Effector memory CD8-positive, alpha-beta T cell (primary cell): ENCODE measurements at regions not wholly inside any gene's neighbourhood (a gene's known extent, or its start where the extent isn't known, plus 50 kb on each side); places are given as distances from the start of the nearest gene placed in this dataset.

Experiments
- ATAC-seq: fragments of 150-1000 bp; cut with Tn5 transposase; replicated peaks from 2 replicates; pipeline ENCODE4 v1.10.0; 2021; ENCODE audit warnings: mild to moderate bottlenecking, moderate library complexity
- DNase-seq, 3 experiments: peaks; one replicate each; pipeline ENCODE4 v3.0.0; 2021
- H3K27ac Mint-ChIP-seq, 2 donors: one replicate each; pipeline ENCODE4 v1.8.0; 2022; ENCODE audit warnings: mild to moderate bottlenecking in 2 of 2, mixed read lengths in 2 of 2, moderate library complexity in 2 of 2
- H3K27me3 Mint-ChIP-seq, 2 donors: one replicate each; pipeline ENCODE4 v1.8.0; 2022; ENCODE audit warnings: mixed read lengths in 2 of 2
- H3K36me3 Mint-ChIP-seq: one replicate; pipeline ENCODE4 v1.8.0; 2022; ENCODE audit warnings: mild to moderate bottlenecking, moderate library complexity, mixed read lengths; ENCODE audit not compliant: insufficient read depth
- H3K4me1 Mint-ChIP-seq, 2 donors: one replicate each; pipeline ENCODE4 v1.8.0; 2022; ENCODE audit warnings: low read depth in 2 of 2, mixed read lengths in 2 of 2
- H3K4me3 Mint-ChIP-seq, 2 donors: one replicate each; pipeline ENCODE4 v1.8.0; 2022; ENCODE audit warnings: mild to moderate bottlenecking in 2 of 2, mixed read lengths in 2 of 2, moderate library complexity in 2 of 2
- H3K9me3 Mint-ChIP-seq, 2 donors: one replicate each; pipeline ENCODE4 v1.8.0; 2022; ENCODE audit warnings: mixed read lengths in 2 of 2

DNA sequence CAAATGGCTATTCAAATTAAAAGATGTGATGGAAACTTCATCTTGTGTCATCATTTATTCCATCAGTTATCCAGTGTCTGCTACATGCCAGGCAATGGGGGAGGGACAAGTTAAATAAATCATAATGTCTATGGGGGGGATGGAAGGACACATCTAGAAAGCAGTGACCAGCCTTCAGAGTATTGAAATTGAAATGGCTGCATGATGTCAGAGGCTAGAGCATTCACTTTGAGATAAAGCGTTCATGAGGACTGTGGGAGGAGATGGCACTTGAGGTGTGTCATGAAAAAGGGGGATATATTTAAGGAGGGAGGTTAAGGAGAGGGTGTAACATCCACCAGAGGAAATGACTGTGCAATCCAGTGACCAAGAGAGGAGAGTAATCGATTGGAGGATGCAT lies 50.6 kb downstream of the SLIT2 start:
- Mint-ChIP-seq H3K4me3 (no peak overlapping the region), H3K36me3 (no peaks in the 10 kb centered on the region), H3K27me3 (no peaks in the 10 kb centered on the region), H3K4me1 (no peaks in the 10 kb centered on the region), H3K27ac (no peak overlapping the region), H3K9me3 (peaks cover 0 to 6% of the 10 kb centered on the region in 2 donors)
- no peak for DNase-seq
- no peak for ATAC-seq

DNA sequence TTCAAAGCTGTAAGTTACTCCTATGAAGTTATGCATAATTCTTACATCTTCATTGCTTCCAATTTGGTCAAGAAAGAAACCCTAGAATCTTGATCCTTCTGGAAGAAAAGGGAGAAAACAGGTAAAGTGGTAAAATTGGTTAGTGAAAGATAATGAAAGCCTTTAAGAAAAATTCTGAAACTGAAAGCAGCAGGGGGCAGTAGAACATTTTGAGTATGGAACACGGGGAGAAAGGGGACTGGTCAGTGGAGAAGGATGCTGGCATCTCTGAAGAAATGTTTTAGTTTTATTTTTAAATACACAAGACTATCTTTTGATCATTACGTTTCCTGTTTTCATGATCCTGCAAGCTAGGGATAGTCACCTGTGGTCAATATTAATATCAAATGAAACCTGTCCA lies 54.3 kb downstream of the SLIT2 start:
- DNase-seq: no peak
- peaks cover 0 to 17% of the 10 kb centered on the region in 2 donors for H3K9me3 Mint-ChIP-seq
- H3K27me3 Mint-ChIP-seq: no peaks in the 10 kb centered on the region
- H3K27ac Mint-ChIP-seq: no peak overlapping the region
- peaks cover 3% of the 10 kb centered on the region for H3K36me3 Mint-ChIP-seq
- no peak overlapping the region for H3K4me3 Mint-ChIP-seq
- no peak for ATAC-seq
- H3K4me1 Mint-ChIP-seq: no peaks in the 10 kb centered on the region

DNA sequence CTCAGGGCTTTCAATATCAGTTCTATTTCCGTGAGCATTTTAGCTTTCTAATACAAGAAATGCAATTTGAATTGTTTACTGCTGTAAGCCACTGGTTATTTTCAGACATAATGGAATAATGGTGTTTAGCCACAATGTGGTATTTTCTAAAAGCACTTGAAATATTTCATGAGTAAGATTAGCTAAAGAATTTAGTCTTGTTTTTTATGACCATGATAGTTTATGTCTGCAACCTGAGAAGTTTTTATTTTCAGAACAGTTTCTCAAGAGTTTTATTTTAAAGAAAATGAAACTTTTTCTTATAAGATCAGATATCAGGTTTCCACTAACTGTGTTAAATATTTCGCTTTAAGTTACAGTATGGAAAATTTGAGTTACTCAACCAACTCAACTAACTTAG lies 60.2 kb downstream of the SLIT2 start:
- Mint-ChIP-seq H3K27ac (no peak overlapping the region), H3K4me1 (no peaks in the 10 kb centered on the region), H3K27me3 (no peaks in the 10 kb centered on the region), H3K36me3 (peaks cover 3% of the 10 kb centered on the region), H3K9me3 (peaks cover 3 to 23% of the 10 kb centered on the region in 2 donors), H3K4me3 (no peak overlapping the region)
- ATAC-seq (no peak), DNase-seq (no peak)

DNA sequence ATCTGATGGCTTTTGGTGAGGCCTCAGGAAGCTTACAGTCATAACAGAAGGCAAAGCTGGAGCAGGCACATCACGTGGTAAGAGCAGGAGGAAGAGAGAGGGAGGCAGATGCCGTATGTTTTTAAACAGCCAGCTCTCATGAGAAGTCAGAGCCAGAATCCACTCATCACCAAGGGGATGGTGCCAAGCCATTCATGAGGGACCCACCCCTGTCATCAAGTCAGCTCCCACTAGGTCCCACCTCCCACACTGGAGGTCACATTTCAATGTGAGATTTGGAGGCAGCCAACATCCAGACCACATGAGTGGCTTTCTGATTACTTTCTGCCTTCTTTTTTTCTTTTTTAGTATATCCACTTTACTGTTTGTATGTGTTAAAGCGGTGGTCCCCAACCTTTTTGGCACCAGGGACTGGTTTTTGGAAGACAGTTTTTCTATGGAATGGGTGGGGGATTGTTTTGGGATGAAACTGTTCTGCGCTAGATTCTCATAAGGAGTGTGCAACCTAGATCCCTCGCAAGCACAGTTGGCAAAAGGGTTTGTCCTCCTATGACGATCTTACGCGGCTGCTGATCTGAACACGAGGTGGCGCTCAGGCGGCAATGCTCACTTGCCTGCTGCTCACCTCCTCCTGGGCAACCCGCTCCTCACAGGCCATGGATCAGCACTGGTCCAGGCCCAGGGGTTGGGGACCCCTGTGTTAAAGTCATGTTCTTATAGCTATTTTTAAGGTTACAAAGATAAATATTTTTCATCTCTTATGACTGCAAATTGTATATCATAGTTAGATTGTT lies 61.7 kb downstream of the SLIT2 start:
- Mint-ChIP-seq H3K4me3 (no peak overlapping the region), H3K27ac (no peak overlapping the region), H3K9me3 (peaks cover 3 to 17% of the 10 kb centered on the region in 2 donors), H3K36me3 (no peaks in the 10 kb centered on the region), H3K4me1 (no peaks in the 10 kb centered on the region), H3K27me3 (no peaks in the 10 kb centered on the region)
- ATAC-seq (no peak), DNase-seq (no peak)

DNA sequence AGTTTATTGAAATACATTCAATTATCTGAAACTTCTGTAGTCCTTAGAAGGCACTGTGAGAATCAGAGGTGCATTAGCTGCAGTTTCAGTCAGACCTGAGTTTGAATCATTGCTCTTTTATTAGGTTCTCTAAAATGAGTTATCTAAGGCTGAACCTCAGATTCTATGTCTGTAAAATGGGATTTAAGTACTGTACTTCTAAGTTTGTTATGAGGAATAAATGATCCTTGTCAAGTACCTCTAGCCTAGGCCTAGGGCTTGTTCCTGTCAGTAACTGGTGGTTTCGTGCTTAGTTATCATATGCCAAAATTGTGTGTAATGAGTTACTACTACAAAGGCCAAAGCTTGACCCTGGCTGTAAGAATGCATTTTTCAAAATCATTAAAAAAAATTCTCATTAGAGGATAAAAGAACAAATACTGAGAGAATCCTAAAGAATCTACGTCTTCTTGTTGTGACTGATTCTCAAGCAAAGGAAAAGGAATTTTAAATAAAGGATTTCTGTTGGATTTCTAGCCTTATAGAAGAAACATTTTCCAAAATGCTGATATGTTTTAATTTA lies 65.8 kb downstream of the SLIT2 start:
- H3K27me3 Mint-ChIP-seq: no peaks in the 10 kb centered on the region
- H3K4me3 Mint-ChIP-seq: no peak overlapping the region
- H3K27ac Mint-ChIP-seq: no peak overlapping the region
- DNase-seq (no peak), ATAC-seq (no peak)
- peaks cover 10 to 20% of the 10 kb centered on the region in 2 donors for H3K9me3 Mint-ChIP-seq
- H3K4me1 Mint-ChIP-seq: no peaks in the 10 kb centered on the region
- no peaks in the 10 kb centered on the region for H3K36me3 Mint-ChIP-seq

DNA sequence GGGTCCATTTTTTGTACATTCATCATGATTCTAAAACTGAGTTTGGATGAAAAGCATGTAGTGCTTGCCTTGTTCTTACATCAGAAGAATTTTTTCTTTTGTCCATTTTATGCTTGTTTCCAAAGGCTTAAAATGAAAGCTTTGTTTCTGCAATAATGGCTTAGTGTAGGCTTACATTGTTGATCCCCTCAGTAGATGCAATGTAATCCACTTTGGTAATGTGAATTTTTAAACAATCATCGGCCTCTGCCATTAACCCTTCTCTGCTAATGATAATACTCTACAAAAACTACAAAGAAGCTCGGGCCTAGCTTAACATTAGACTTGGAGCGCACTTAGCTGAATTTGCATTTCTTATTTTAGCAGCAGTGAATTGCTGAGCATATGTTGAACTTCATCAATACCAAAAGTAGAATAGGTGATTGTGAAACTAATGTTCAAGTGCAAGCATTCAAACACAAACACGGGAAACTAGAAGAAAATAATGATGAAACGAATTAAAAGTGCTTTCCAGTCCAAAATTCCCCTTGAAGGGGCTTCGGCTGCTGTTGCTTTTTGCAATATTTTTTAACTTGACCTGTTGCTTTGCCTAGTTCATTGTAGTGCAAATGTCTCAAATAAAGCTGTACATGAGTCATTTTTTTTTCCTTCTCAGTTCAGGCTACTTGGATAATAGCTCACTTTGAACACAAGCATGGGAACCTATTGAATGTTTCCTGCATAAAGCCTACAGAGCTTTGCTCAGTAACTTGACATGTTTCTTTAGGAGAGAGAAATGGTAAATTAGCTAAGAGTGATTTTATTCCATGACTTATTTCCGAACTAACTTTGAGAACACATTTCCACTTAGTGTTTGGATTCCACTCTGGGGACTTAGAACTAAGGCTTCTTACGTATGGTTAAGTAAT lies 66.5 kb downstream of the SLIT2 start:
- H3K9me3 Mint-ChIP-seq: peaks cover 9 to 20% of the 10 kb centered on the region in 2 donors
- ATAC-seq (no peak), DNase-seq (no peak)
- H3K27ac Mint-ChIP-seq: no peak overlapping the region
- no peaks in the 10 kb centered on the region for H3K36me3 Mint-ChIP-seq
- H3K4me3 Mint-ChIP-seq: no peak overlapping the region
- H3K4me1 Mint-ChIP-seq: no peaks in the 10 kb centered on the region
- H3K27me3 Mint-ChIP-seq: no peaks in the 10 kb centered on the region

DNA sequence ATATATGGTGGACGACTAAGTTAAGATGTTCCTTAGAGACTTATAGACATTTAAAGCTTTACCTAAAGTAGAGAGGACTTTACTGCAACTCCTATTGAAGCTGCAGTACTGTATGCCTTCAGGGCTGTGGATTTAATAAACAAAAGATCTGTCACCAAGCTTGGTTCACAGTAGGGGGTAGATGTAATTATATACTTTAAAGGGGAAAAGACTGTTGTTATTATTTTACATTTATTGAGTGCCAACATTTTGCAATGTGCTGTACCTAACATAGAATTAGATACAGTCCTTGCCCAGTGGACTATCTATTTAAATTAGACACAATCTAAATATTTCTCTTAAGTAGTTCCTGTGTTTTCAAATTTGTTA lies 67.2 kb downstream of the SLIT2 start:
- Mint-ChIP-seq H3K9me3 (peaks cover 9 to 20% of the 10 kb centered on the region in 2 donors), H3K36me3 (no peaks in the 10 kb centered on the region), H3K27me3 (no peaks in the 10 kb centered on the region), H3K4me1 (no peaks in the 10 kb centered on the region), H3K27ac (no peak overlapping the region), H3K4me3 (no peak overlapping the region)
- ATAC-seq (no peak), DNase-seq (no peak)

DNA sequence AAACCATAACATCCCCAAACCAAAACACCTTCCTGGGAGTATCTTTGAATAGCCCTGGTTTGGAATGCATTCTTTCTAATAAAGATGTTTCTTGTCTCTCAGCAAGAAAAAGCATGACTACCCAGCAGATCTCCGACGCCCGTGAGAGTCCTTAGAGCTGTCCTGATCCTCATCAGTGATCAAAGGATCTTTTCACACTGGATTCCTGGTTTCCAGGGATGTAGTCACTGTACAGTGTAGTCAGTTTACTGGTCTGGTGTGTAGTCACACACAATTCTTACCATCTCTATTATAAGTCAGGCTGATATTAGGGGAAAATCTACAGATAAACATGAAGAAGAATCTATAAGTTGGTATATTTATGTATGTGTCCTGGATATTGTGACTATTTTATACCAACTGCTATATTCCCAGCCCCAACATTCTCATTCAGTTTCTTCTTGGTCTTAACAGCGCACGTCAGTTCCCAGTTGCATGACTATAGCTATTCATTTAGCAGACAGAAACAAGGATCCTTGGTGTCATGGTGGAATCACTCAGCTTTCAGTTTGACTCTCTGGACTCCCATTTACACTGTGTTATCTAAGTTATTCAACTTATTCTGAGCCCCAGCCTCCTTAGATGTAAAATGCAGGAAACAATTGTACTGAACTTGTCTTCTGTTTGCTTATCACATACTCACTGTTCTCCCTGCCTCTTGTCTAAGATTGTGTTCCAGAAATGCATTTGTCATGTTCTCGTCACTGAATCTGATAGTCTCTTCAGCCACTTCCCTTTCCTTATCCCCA lies 68.3 kb downstream of the SLIT2 start:
- no peaks in the 10 kb centered on the region for H3K4me1 Mint-ChIP-seq
- no peak for ATAC-seq
- H3K36me3 Mint-ChIP-seq: no peaks in the 10 kb centered on the region
- no peak for DNase-seq
- no peak overlapping the region for H3K27ac Mint-ChIP-seq
- H3K27me3 Mint-ChIP-seq: no peaks in the 10 kb centered on the region
- H3K4me3 Mint-ChIP-seq: no peak overlapping the region
- H3K9me3 Mint-ChIP-seq: peaks cover 10 to 19% of the 10 kb centered on the region in 2 donors

DNA sequence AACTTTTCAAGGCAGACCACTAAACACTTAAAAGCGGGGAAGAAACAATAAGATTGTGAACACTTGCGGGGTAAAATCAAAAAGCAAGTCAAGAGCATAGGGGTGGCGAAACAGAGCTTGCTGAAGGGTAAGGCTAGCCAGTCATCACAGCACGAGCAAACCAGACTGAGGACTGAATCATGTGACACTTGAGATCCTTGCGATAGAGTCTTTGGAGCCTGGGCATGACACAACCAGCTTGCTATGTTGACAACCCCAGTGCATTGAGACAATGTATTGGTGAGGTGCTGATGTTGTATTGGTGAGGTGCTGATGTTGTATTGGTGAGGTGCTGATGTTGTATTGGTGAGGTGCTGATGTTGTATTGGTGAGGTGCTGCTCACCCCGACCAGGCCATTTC lies 72.3 kb downstream of the SLIT2 start:
- DNase-seq: no peak
- no peak for ATAC-seq
- H3K9me3 Mint-ChIP-seq: peaks cover 10 to 13% of the 10 kb centered on the region in 2 donors
- no peaks in the 10 kb centered on the region for H3K4me1 Mint-ChIP-seq
- H3K27me3 Mint-ChIP-seq: no peaks in the 10 kb centered on the region
- no peak overlapping the region for H3K27ac Mint-ChIP-seq
- H3K36me3 Mint-ChIP-seq: no peaks in the 10 kb centered on the region
- H3K4me3 Mint-ChIP-seq: no peak overlapping the region

DNA sequence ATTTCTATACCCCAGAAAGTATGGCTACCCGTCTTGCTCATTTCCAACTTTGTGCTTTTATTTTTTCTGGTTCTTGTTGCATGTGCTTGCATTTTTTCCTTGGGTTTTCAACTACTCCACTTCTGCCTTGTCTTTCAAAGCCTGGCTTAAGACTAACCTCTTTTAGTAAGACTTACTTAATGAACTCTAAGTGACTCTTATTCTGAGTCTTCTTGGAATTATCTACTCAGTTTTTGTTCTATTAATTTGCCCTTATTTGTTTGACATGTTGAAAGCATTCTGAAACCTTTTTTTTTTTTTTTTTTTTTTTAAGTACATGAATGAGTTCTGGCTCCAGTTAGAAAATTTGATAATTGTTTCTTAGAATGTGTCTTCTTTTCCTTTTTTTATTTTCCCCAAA lies 74.8 kb downstream of the SLIT2 start:
- Mint-ChIP-seq H3K27ac (no peak overlapping the region), H3K9me3 (peaks cover 0 to 10% of the 10 kb centered on the region in 2 donors), H3K27me3 (no peaks in the 10 kb centered on the region), H3K36me3 (no peaks in the 10 kb centered on the region), H3K4me1 (no peaks in the 10 kb centered on the region), H3K4me3 (no peak overlapping the region)
- DNase-seq (no peak), ATAC-seq (no peak)

DNA sequence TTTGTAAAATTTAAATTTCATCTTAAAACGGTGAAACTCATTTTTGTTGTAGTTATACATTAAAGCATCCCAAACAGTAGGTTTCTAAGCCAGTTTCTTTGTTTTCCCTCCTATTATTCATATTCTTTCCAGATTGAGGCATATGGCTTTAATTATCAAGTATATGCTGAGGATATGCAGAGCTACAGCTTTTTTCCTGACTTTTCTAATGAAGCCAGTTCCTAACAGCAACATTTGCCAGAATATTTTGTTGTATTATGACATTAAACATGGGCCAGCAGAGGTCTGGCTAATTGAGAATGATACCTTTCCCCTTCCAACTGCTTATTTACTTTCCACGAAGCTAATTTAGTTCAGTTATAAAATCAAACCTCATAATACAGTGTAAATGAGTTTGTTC lies 75.3 kb downstream of the SLIT2 start:
- Mint-ChIP-seq H3K27ac (no peak overlapping the region), H3K36me3 (no peaks in the 10 kb centered on the region), H3K4me1 (no peaks in the 10 kb centered on the region), H3K27me3 (no peaks in the 10 kb centered on the region), H3K9me3 (peaks cover 0 to 11% of the 10 kb centered on the region in 2 donors), H3K4me3 (no peak overlapping the region)
- DNase-seq (no peak), ATAC-seq (no peak)

DNA sequence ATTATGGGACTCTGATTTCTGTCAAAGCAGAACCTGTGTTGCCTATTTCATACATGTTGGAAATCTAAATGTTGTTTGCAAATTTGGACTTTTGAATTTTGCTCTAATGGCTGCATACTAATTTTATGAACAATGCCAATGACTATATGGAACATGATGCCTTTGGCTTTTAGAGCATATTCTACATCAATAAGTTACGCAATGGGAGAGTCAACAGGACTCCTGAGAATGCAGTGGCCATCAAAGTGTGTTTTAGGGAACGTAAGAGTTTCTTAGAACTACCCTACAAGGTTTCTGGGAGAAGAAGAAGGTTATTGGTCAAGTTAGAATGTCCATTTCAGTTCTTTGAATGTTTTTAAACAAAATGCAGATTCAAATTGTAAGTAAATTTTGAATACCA lies 76.1 kb downstream of the SLIT2 start:
- Mint-ChIP-seq H3K9me3 (peaks cover 0 to 12% of the 10 kb centered on the region in 2 donors), H3K4me3 (no peak overlapping the region), H3K4me1 (no peaks in the 10 kb centered on the region), H3K27ac (no peak overlapping the region), H3K27me3 (no peaks in the 10 kb centered on the region), H3K36me3 (no peaks in the 10 kb centered on the region)
- no peak for DNase-seq
- no peak for ATAC-seq

DNA sequence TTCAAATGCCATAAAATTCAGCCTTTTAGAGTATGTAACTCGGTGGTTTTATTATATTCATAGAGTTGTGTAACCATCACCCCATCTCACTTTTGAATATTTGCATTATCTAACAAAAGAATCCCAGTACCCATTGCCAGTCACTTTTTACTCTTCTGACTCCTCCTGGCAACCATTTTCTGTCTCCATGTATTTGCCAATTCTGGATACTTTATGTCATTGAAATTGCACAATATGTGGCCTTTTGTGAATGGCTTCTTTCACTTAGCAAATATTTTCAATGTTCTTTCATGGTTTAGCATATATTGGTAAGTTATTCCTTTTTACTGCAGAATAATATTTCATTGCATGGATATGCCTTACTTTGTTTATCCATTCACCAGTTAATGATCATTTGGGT lies 79.9 kb downstream of the SLIT2 start:
- DNase-seq: no peak
- Mint-ChIP-seq H3K27me3 (no peaks in the 10 kb centered on the region), H3K27ac (no peak overlapping the region), H3K36me3 (no peaks in the 10 kb centered on the region), H3K9me3 (peaks cover 0 to 12% of the 10 kb centered on the region in 2 donors), H3K4me1 (no peaks in the 10 kb centered on the region), H3K4me3 (no peak overlapping the region)
- no peak for ATAC-seq
